H9 (cell line): ENCODE measurements at regions not wholly inside any gene's neighbourhood (a gene's known extent, or its start where the extent isn't known, plus 50 kb on each side); places are given as distances from the start of the nearest gene placed in this dataset.

ENCODE experiments used
- DNase-seq: peaks from one replicate; pipeline ENCODE4 v3.0.0-alpha.2; 2017
- H2AFZ ChIP-seq: one replicate; pipeline ENCODE4 v1.6.1; 2013; ENCODE audit warnings: mild to moderate bottlenecking, low read length, control low read depth, moderate library complexity
- H2AK5ac ChIP-seq: 2 replicates; pipeline ENCODE4 v1.6.1; 2013; ENCODE audit warnings: low read length, control low read depth, mixed read lengths; ENCODE audit not compliant: insufficient read length
- H2BK120ac ChIP-seq: one replicate; pipeline ENCODE4 v1.6.1; 2013; ENCODE audit warnings: low read depth, mild to moderate bottlenecking, low read length, control low read depth, inconsistent platforms; ENCODE audit not compliant: poor library complexity, severe bottlenecking
- H2BK12ac ChIP-seq: 2 replicates; pipeline ENCODE4 v1.6.1; 2013; ENCODE audit warnings: low read length, control low read depth, mixed read lengths, low read depth; ENCODE audit not compliant: insufficient read length
- H2BK15ac ChIP-seq: 2 replicates; pipeline ENCODE4 v1.6.1; 2013; ENCODE audit warnings: low read depth, low read length, control low read depth
- H2BK20ac ChIP-seq: one replicate; pipeline ENCODE4 v1.6.1; 2013; ENCODE audit warnings: low read depth, mild to moderate bottlenecking, low read length, control low read depth, inconsistent platforms; ENCODE audit not compliant: poor library complexity, severe bottlenecking
- H2BK5ac ChIP-seq: 2 replicates; pipeline ENCODE4 v1.6.1; 2013; ENCODE audit warnings: low read length, control low read depth, mixed read lengths; ENCODE audit not compliant: insufficient read length
- H3K14ac ChIP-seq: 2 replicates; pipeline ENCODE4 v1.6.1; 2013; ENCODE audit warnings: low read length, control low read depth; ENCODE audit not compliant: insufficient read depth
- H3K18ac ChIP-seq: 2 replicates; pipeline ENCODE4 v1.6.1; 2013; ENCODE audit warnings: low read depth, mild to moderate bottlenecking, mixed read lengths, low read length, control low read depth; ENCODE audit not compliant: insufficient read length
- H3K23ac ChIP-seq: 2 replicates; pipeline ENCODE4 v1.6.1; 2013; ENCODE audit warnings: low read length, control low read depth, mixed read lengths, low read depth; ENCODE audit not compliant: insufficient read length
- H3K23me2 ChIP-seq: 2 replicates; pipeline ENCODE4 v1.6.1; 2013; ENCODE audit warnings: low read depth, mild to moderate bottlenecking, mixed read lengths, low read length, control low read depth; ENCODE audit not compliant: insufficient read length, poor library complexity, severe bottlenecking
- H3K27ac ChIP-seq: 2 replicates; pipeline ENCODE4 v1.5.1; 2013; ENCODE audit warnings: low read length, control low read depth, mixed read lengths, low read depth; ENCODE audit not compliant: insufficient read length
- H3K27me3 ChIP-seq: 2 replicates; pipeline ENCODE4 v1.6.1; 2013; ENCODE audit warnings: low read length, control low read depth, inconsistent platforms; ENCODE audit not compliant: insufficient read depth
- H3K4ac ChIP-seq: 2 replicates; pipeline ENCODE4 v1.6.1; 2013; ENCODE audit warnings: low read depth, mild to moderate bottlenecking, control low read depth, inconsistent platforms, low read length, moderate library complexity
- H3K4me1 ChIP-seq: 2 replicates; pipeline ENCODE4 v1.6.1; 2013; ENCODE audit warnings: low read length, control low read depth, inconsistent platforms; ENCODE audit not compliant: insufficient read depth
- H3K4me2 ChIP-seq: 2 replicates; pipeline ENCODE4 v1.6.1; 2013; ENCODE audit warnings: low read length, control low read depth, mixed read lengths; ENCODE audit not compliant: insufficient read length, insufficient read depth
- H3K56ac ChIP-seq: 2 replicates; pipeline ENCODE4 v1.6.1; 2013; ENCODE audit warnings: low read depth, mild to moderate bottlenecking, mixed read lengths, low read length, control low read depth; ENCODE audit not compliant: insufficient read length
- H3K79me1 ChIP-seq: 2 replicates; pipeline ENCODE4 v1.6.1; 2013; ENCODE audit warnings: low read depth, mild to moderate bottlenecking, moderate library complexity, low read length, control low read depth, inconsistent platforms; ENCODE audit not compliant: insufficient read depth, poor library complexity, severe bottlenecking
- H3K79me2 ChIP-seq: 2 replicates; pipeline ENCODE4 v1.6.1; 2013; ENCODE audit warnings: low read length, control low read depth, inconsistent platforms; ENCODE audit not compliant: insufficient read depth
- H3K9ac ChIP-seq: 2 replicates; pipeline ENCODE4 v1.6.1; 2013; ENCODE audit warnings: low read length, control low read depth, mixed read lengths; ENCODE audit not compliant: insufficient read length; ENCODE audit errors: extremely low read depth
- H3K9me3 ChIP-seq: one replicate; pipeline ENCODE4 v1.6.1; 2013; ENCODE audit warnings: low read depth, low read length, inconsistent platforms; ENCODE audit not compliant: control insufficient read depth
- H3T11ph ChIP-seq: one replicate; pipeline ENCODE4 v1.6.1; 2013; ENCODE audit warnings: mild to moderate bottlenecking, low read length, control low read depth, inconsistent platforms
- H4K20me1 ChIP-seq: one replicate; pipeline ENCODE4 v1.6.1; 2013; ENCODE audit not compliant: control insufficient read depth, insufficient read length, insufficient read depth
- H4K5ac ChIP-seq: 2 replicates; pipeline ENCODE4 v1.6.1; 2013; ENCODE audit warnings: low read depth, mild to moderate bottlenecking, mixed read lengths, low read length, control low read depth; ENCODE audit not compliant: insufficient read length
- H4K8ac ChIP-seq: replicated peaks from 2 replicates; pipeline ENCODE4 v1.6.1; 2013; ENCODE audit warnings: low read length, control low read depth, mixed read lengths, low read depth; ENCODE audit not compliant: insufficient read length
- H4K91ac ChIP-seq: 2 replicates; pipeline ENCODE4 v1.6.1; 2013; ENCODE audit warnings: low read depth, mild to moderate bottlenecking, moderate library complexity, mixed read lengths, low read length, control low read depth; ENCODE audit not compliant: insufficient read length
- H3K27ac Mint-ChIP-seq, 3 experiments: 2 replicates in 2 of 3; 3 replicates in 1 of 3; pipeline ENCODE4 v1.8.0; 2020 to 2021; ENCODE audit warnings: mixed read lengths in 3 of 3, mild to moderate bottlenecking in 1 of 3, moderate library complexity in 1 of 3
- H3K27me3 Mint-ChIP-seq: 2 replicates; pipeline ENCODE4 v1.8.0; 2021; ENCODE audit warnings: low read depth, mild to moderate bottlenecking, moderate library complexity, mixed read lengths
- H3K36me3 Mint-ChIP-seq, 3 experiments: 2 replicates in 2 of 3; 3 replicates in 1 of 3; pipeline ENCODE4 v1.8.0; 2020 to 2021; ENCODE audit warnings: low read depth in 3 of 3, mixed read lengths in 3 of 3; ENCODE audit not compliant: insufficient read depth in 1 of 3
- H3K4me1 Mint-ChIP-seq, 2 experiments: 2 replicates each; pipeline ENCODE4 v1.8.0; 2020; ENCODE audit warnings: mixed read lengths in 2 of 2
- H3K4me3 Mint-ChIP-seq, 2 experiments: 2 replicates in 1 of 2; 3 replicates in 1 of 2; pipeline ENCODE4 v1.8.0; 2020 to 2021; ENCODE audit warnings: mild to moderate bottlenecking in 2 of 2, mixed read lengths in 2 of 2, moderate library complexity in 1 of 2
- H3K9me3 Mint-ChIP-seq, 2 experiments: 2 replicates in 1 of 2; 3 replicates in 1 of 2; pipeline ENCODE4 v1.8.0; 2020; ENCODE audit warnings: mild to moderate bottlenecking in 2 of 2, mixed read lengths in 2 of 2, moderate library complexity in 1 of 2
- WGBS: extraction: QIAGEN DNeasy Blood & Tissue Kit; methylation state at CpG from one replicate; pipeline ENCODE4 v1.1.7; 2013; ENCODE audit warnings: missing lambda C conversion rate, low lambda C conversion rate, mixed read lengths; ENCODE audit not compliant: insufficient read length; ENCODE audit errors: extremely low coverage; 5-methylcytosine and 5-hydroxymethylcytosine counted together
- TF ChIP-seq, protein P1 (sequence below): fragments of 200-600 bp; sonication (generic); conservative IDR thresholded peaks from 3 replicates; pipeline ENCODE4 v1.8.0; 2021; ENCODE audit warnings: antibody characterized with exemption, mild to moderate bottlenecking

DNA sequence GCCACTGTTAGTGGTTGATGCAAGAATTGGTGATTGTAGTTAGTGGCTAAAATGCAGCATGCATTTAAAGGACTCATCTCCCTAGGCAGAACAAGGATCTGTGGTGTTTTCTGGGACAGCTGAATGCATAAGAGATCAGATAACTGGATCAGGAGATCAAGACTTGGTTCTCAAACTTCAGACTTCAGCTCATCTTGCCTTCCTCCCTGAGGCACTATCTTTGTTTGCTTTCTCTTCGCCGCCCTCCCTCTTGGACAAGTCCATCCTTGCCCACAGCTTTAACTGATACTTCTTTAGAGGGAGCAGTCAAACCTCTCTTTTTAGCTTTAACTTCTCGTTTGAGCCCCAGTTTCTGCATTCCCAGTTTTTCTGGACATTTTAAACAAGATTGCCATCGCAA is 195.4 kb upstream of the TPRG1 start:
- DNase-seq, result no peak
- no peak overlapping the region for H2BK20ac ChIP-seq
- no peaks in the 10 kb centered on the region for H4K20me1 ChIP-seq
- H4K8ac ChIP-seq, result no peak overlapping the region
- no peak overlapping the region for H2BK120ac ChIP-seq
- H3K4me3 Mint-ChIP-seq, result no peak overlapping the region
- H2AFZ ChIP-seq, result no peak overlapping the region
- H2BK5ac ChIP-seq, result no peak overlapping the region
- no peak overlapping the region for H4K91ac ChIP-seq
- no peaks in the 10 kb centered on the region for H3K23me2 ChIP-seq
- H3K18ac ChIP-seq, result no peak overlapping the region
- no peaks in the 10 kb centered on the region for H3K27me3 Mint-ChIP-seq
- H3K23ac ChIP-seq, result no peak overlapping the region
- TF ChIP-seq, protein P1, sequence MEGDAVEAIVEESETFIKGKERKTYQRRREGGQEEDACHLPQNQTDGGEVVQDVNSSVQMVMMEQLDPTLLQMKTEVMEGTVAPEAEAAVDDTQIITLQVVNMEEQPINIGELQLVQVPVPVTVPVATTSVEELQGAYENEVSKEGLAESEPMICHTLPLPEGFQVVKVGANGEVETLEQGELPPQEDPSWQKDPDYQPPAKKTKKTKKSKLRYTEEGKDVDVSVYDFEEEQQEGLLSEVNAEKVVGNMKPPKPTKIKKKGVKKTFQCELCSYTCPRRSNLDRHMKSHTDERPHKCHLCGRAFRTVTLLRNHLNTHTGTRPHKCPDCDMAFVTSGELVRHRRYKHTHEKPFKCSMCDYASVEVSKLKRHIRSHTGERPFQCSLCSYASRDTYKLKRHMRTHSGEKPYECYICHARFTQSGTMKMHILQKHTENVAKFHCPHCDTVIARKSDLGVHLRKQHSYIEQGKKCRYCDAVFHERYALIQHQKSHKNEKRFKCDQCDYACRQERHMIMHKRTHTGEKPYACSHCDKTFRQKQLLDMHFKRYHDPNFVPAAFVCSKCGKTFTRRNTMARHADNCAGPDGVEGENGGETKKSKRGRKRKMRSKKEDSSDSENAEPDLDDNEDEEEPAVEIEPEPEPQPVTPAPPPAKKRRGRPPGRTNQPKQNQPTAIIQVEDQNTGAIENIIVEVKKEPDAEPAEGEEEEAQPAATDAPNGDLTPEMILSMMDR, result no peak
- no peak overlapping the region for H3K9ac ChIP-seq
- H3T11ph ChIP-seq, result no peak overlapping the region
- H3K4me1 ChIP-seq, result no peaks in the 10 kb centered on the region
- H3K4me2 ChIP-seq, result no peak overlapping the region
- no peak overlapping the region for H3K4ac ChIP-seq
- H3K79me2 ChIP-seq, result no peaks in the 10 kb centered on the region
- H3K36me3 Mint-ChIP-seq, result peaks cover 0 to 4% (median 0%) of the 10 kb centered on the region in 3 experiments; a peak in 1 of 7 replicates
- no peak overlapping the region for H2BK15ac ChIP-seq
- H3K79me1 ChIP-seq, result no peaks in the 10 kb centered on the region
- H2BK12ac ChIP-seq, result no peak overlapping the region
- H3K27me3 ChIP-seq, result no peaks in the 10 kb centered on the region
- H3K14ac ChIP-seq, result no peak overlapping the region
- peaks cover 0 to 5% of the 10 kb centered on the region in 2 experiments; a peak in 3 of 5 replicates for H3K9me3 Mint-ChIP-seq
- no peaks in the 10 kb centered on the region for H3K9me3 ChIP-seq
- H3K27ac ChIP-seq, result no peak overlapping the region
- WGBS, result no CpG with 5 or more reads among the region's 4 CpGs
- no peak overlapping the region for H4K5ac ChIP-seq
- no peak overlapping the region for H3K27ac Mint-ChIP-seq
- H2AK5ac ChIP-seq, result no peak overlapping the region
- H3K4me1 Mint-ChIP-seq, result peaks cover 3 to 12% of the 10 kb centered on the region in 2 experiments; a peak in 3 of 4 replicates
- no peak overlapping the region for H3K56ac ChIP-seq
